Panc1 (cell line): ENCODE measurements at regions not wholly inside any gene's neighbourhood (a gene's known extent, or its start where the extent isn't known, plus 50 kb on each side); places are given as distances from the start of the nearest gene placed in this dataset.
"Not testable (repeated sequence)": the region's sequence is repeated elsewhere in the genome, so short reads cannot be mapped to it uniquely, and the experiment has no call there.

Experiments used
- ATAC-seq: fragments of 200-7000 bp; cut with Tn5 transposase; 2 replicates; pipeline ENCODE4 v1.9.1; 2020; ENCODE audit warnings: mild to moderate bottlenecking, moderate library complexity
- BruUV-seq: library from RNA; stranded (reverse); fragments of 400-500 nt; replicated peaks from 2 replicates; lab custom pipeline; 2021; lab: Mats Ljungman, UMichigan
- CTCF ChIA-PET: fragments of 300-600 bp; sonication (Branson Sonifier 250); formaldehyde crosslinking; loops from one replicate; lab custom pipeline; 2022; ENCODE audit warnings: antibody characterized with exemption; lab: Charles Lee
- POLR2A ChIA-PET: fragments of 300-600 bp; sonication (Branson Sonifier 250); formaldehyde crosslinking; loops from one replicate; lab custom pipeline; 2022; ENCODE audit warnings: antibody characterized with exemption; lab: Charles Lee
- DNase-seq: peaks from one replicate; pipeline ENCODE4 v3.0.0-alpha.2; 2010; ENCODE audit warnings: low read depth, low spot score
- H3K27ac ChIP-seq: 2 replicates; pipeline ENCODE4 v1.5.1; 2011; ENCODE audit warnings: mild to moderate bottlenecking, low read length, inconsistent platforms
- H3K27me3 ChIP-seq: fragments of 200-500 bp; sonication (Bioruptor generic); 2 replicates; pipeline ENCODE4 v1.6.0; 2014; ENCODE audit warnings: low read length, inconsistent platforms; ENCODE audit not compliant: control insufficient read depth, insufficient read depth
- H3K36me3 ChIP-seq: fragments of 200-500 bp; sonication (Bioruptor generic); 2 replicates; pipeline ENCODE4 v1.5.1; 2014; ENCODE audit warnings: inconsistent platforms, mild to moderate bottlenecking, low read length, moderate library complexity; ENCODE audit not compliant: control insufficient read depth, insufficient read depth
- H3K4me1 ChIP-seq: 2 replicates; pipeline ENCODE4 v1.5.1; 2011; ENCODE audit warnings: inconsistent platforms, mild to moderate bottlenecking, low read length, moderate library complexity; ENCODE audit not compliant: control insufficient read depth, insufficient read depth
- H3K4me3 ChIP-seq, 2 experiments: 2 replicates each; pipeline ENCODE4 v1.5.1; 2011 to 2012; ENCODE audit warnings: low read depth in 2 of 2, low read length in 2 of 2, mild to moderate bottlenecking in 2 of 2, inconsistent platforms in 1 of 2, moderate library complexity in 1 of 2
- H3K9me3 ChIP-seq: fragments of 200-500 bp; sonication (Bioruptor generic); 2 replicates; pipeline ENCODE4 v1.5.1; 2014; ENCODE audit warnings: low read depth, mild to moderate bottlenecking, inconsistent platforms, low read length, moderate library complexity; ENCODE audit not compliant: control insufficient read depth, insufficient read depth
- POLR2AphosphoS5 ChIP-seq: IDR thresholded peaks from 2 replicates; pipeline ENCODE4 v1.6.1; 2012; ENCODE audit warnings: mild to moderate bottlenecking, low read depth, low read length, moderate library complexity
- SIN3A ChIP-seq: IDR thresholded peaks from 2 replicates; pipeline ENCODE4 v1.6.1; 2012; ENCODE audit warnings: low read depth, mild to moderate bottlenecking, low read length, moderate library complexity, borderline replicate concordance; ENCODE audit not compliant: insufficient read depth
- TCF7L2 ChIP-seq: IDR thresholded peaks from 2 replicates; pipeline ENCODE4 v1.6.1; 2011; ENCODE audit warnings: mild to moderate bottlenecking, low read depth, low read length, inconsistent platforms
- in situ Hi-C: cut with HindIII; loops from 2 replicates; pipeline ENCODE4 v1.10.0; 2016; ENCODE audit warnings: low sequenced_read_pairs, low pct_unique_long_range_greater_than_20kb
- intact Hi-C: fragments of 100-400 bp; cut with micrococcal nuclease; formaldehyde crosslinking; loops from one replicate; pipeline ENCODE4 v1.10.0; 2022; ENCODE audit not compliant: unreplicated experiment
- TF ChIP-seq, protein P1 (sequence below), 2 experiments: IDR thresholded peaks; 2 replicates each; pipeline ENCODE4 v1.6.1; 2011 to 2012; ENCODE audit warnings: low read depth in 2 of 2, control low read depth in 1 of 2, low read length in 1 of 2, mild to moderate bottlenecking in 1 of 2, moderate library complexity in 1 of 2; ENCODE audit not compliant: insufficient read depth in 1 of 2
- TF ChIP-seq, protein P2 (sequence below): fragments of 450-650 bp; IDR thresholded peaks from 2 replicates; pipeline ENCODE4 v1.5.1; 2017; ENCODE audit warnings: mild to moderate bottlenecking

DNA sequence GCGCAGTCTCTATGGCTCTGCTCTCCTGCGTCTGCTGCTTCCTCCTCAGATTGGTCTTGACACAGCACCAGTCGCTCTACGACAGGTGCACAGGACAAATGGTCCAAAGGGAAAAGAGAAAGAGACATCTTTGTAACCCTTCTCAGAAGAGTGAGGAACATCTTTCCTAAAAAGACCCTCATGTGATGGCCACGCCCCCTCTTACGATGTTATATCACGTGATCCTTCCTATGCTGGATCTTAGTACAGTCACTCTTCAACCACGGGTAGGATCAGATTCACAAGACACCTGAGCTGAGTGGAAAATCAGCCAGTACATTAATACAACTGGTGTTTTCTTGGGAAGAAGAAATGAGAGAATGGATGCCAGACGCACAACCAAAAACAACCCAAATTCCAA, 262.2 kb upstream of the CELF2 start:
- H3K36me3 ChIP-seq, result no peaks in the 10 kb centered on the region
- H3K27ac ChIP-seq, result no peak overlapping the region
- H3K4me3 ChIP-seq, result no peak overlapping the region
- in situ Hi-C loops, result no loop called here
- intact Hi-C loops, result no loop called here
- TF ChIP-seq, protein P1, sequence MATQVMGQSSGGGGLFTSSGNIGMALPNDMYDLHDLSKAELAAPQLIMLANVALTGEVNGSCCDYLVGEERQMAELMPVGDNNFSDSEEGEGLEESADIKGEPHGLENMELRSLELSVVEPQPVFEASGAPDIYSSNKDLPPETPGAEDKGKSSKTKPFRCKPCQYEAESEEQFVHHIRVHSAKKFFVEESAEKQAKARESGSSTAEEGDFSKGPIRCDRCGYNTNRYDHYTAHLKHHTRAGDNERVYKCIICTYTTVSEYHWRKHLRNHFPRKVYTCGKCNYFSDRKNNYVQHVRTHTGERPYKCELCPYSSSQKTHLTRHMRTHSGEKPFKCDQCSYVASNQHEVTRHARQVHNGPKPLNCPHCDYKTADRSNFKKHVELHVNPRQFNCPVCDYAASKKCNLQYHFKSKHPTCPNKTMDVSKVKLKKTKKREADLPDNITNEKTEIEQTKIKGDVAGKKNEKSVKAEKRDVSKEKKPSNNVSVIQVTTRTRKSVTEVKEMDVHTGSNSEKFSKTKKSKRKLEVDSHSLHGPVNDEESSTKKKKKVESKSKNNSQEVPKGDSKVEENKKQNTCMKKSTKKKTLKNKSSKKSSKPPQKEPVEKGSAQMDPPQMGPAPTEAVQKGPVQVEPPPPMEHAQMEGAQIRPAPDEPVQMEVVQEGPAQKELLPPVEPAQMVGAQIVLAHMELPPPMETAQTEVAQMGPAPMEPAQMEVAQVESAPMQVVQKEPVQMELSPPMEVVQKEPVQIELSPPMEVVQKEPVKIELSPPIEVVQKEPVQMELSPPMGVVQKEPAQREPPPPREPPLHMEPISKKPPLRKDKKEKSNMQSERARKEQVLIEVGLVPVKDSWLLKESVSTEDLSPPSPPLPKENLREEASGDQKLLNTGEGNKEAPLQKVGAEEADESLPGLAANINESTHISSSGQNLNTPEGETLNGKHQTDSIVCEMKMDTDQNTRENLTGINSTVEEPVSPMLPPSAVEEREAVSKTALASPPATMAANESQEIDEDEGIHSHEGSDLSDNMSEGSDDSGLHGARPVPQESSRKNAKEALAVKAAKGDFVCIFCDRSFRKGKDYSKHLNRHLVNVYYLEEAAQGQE (IDR thresholded peaks at IDR 0.05; ENCODE audit: insufficient read depth in 1 of 2, low read depth in 2 of 2, low read length in 1 of 2), result no peak
- TF ChIP-seq TCF7L2, result no peak
- no peak for TF ChIP-seq SIN3A
- TF ChIP-seq, protein P2, sequence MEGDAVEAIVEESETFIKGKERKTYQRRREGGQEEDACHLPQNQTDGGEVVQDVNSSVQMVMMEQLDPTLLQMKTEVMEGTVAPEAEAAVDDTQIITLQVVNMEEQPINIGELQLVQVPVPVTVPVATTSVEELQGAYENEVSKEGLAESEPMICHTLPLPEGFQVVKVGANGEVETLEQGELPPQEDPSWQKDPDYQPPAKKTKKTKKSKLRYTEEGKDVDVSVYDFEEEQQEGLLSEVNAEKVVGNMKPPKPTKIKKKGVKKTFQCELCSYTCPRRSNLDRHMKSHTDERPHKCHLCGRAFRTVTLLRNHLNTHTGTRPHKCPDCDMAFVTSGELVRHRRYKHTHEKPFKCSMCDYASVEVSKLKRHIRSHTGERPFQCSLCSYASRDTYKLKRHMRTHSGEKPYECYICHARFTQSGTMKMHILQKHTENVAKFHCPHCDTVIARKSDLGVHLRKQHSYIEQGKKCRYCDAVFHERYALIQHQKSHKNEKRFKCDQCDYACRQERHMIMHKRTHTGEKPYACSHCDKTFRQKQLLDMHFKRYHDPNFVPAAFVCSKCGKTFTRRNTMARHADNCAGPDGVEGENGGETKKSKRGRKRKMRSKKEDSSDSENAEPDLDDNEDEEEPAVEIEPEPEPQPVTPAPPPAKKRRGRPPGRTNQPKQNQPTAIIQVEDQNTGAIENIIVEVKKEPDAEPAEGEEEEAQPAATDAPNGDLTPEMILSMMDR, result no peak
- TF ChIP-seq POLR2AphosphoS5, result no peak
- ATAC-seq (no peak), DNase-seq (no peak)
- BruUV-seq, result no TSS peak
- ChIA-PET POLR2A (no interaction called here), CTCF (no interaction called here)
- no peaks in the 10 kb centered on the region for H3K4me1 ChIP-seq
- no peaks in the 10 kb centered on the region for H3K27me3 ChIP-seq
- no peaks in the 10 kb centered on the region for H3K9me3 ChIP-seq

DNA sequence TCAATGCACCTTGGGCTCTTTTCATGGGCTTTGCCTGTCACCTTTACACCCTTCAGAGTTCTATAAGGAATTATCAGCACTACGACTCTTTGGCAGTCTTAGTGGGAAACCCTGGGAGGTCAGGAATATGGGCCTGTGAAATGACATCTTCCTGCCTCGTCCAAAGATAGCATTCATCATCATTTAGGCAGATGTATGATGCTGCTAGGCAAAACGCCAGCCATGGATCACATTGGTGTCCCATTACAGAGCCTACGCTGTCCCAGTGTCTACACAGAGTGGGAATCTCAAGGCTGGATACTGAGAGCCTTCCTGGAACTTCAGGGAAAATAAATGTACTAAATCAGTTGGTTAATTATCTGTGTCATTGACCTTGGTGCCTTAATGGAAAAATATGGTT, 259.4 kb upstream of the CELF2 start:
- in situ Hi-C loops (no loop called here), intact Hi-C loops (no loop called here)
- TF ChIP-seq SIN3A, result no peak
- TF ChIP-seq, protein P1 (IDR thresholded peaks at IDR 0.05; ENCODE audit: insufficient read depth in 1 of 2, low read depth in 2 of 2, low read length in 1 of 2), result no peak
- TF ChIP-seq, protein P2, result no peak
- TF ChIP-seq POLR2AphosphoS5, result no peak
- no peak for TF ChIP-seq TCF7L2
- Histone ChIP-seq H3K27me3 (no peaks in the 10 kb centered on the region), H3K27ac (no peak overlapping the region), H3K4me3 (no peak overlapping the region), H3K36me3 (no peaks in the 10 kb centered on the region), H3K4me1 (no peaks in the 10 kb centered on the region), H3K9me3 (no peaks in the 10 kb centered on the region)
- ChIA-PET POLR2A (no interaction called here), CTCF (no interaction called here)
- ATAC-seq (no peak), DNase-seq (no peak)
- no TSS peak for BruUV-seq

DNA sequence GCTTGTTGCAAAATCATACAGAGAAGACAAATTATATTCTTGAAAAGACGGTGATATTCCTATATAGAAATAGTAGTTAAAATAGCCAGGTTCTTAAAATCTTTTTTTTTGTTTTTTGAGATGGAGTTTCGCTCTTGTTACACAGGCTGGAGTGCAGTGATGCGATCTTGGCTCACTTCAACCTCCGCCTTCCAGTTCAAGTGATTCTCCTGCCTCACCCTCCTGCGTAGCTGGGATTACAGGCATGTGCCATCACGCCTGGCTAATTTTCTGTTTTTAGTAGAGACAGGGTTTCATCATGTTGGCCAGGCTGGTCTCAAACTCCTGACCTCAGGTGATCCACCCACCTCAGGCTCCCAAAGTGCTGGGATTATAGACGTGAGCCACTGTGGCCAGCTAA, 257.9 kb upstream of the CELF2 start:
- DNase-seq, H3K27ac ChIP-seq, H3K4me1 ChIP-seq, BruUV-seq, POLR2A ChIA-PET, H3K36me3 ChIP-seq, H3K9me3 ChIP-seq, in situ Hi-C loops, H3K4me3 ChIP-seq, ATAC-seq, H3K27me3 ChIP-seq, intact Hi-C loops, CTCF ChIA-PET: not testable (repeated sequence)
